AG08396 (cell line): ENCODE measurements at regions not wholly inside any gene's neighbourhood (a gene's known extent, or its start where the extent isn't known, plus 50 kb on each side); places are given as distances from the start of the nearest gene placed in this dataset.
"Not testable (repeated sequence)": the region's sequence is repeated elsewhere in the genome, so short reads cannot be mapped to it uniquely, and the experiment has no call there.

ENCODE experiments used
- DNase-seq: peaks from one replicate; pipeline ENCODE4 v3.0.0; 2012; ENCODE audit warnings: low spot score, mixed read lengths

DNA sequence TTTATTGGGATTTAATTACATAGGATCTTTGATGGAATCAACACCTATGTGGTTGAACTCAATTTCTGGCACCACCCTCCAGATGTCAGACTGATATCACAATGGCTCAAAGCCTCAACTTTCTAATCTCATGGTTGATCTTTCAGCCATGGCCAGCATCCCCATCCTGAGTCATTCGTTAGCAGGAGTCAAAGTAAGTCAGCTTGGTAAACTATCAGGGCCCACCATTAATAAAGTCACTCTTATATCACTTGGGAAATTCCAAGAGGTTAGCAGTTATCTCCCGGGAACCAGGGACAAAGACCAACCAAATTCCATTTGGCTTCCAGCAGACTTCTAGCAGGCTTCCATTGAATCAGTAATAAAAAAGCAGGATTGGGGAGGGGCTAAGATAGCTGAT, 50.7 kb upstream of the TNFSF4 start:
- DNase-seq: no peak

DNA sequence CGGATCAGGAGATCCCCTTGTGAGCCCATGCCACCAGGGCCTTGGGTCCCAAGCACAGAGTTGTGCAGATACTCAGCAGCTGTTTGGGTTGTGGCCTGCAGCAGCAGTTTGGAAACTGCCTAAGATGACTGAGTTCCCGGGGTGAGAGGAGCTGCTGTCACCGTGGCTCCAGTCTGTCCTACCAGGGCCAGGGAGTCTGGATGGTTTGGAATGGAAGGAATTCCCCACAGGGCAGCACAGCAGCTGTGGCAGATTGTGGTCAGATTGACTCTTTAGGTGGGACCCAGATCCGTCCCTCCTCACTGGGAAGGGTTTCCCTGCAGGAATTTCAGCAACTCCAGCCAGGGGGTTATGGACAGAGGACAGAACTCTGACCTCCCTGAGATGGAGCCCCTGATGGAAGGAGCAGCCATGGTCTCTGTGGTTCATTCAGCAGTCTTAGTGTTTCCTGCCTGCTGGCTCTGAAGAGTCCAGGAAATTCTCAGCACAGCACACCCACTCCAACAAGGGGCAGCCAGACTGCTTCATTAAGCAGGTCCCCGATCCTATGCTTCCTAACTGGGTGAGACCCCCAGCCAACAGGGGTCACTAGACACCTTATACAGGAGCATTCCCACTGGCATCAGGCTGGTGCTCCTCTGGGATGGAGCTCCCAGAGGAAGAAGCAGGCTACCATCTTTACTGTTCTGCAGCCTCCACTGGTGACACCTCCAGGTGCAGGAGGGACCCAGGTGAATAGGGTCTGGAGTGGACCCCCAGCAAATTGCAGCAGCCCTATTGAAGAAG, 51.5 kb upstream of the TNFSF4 start:
- DNase-seq: peak; percentile 41

DNA sequence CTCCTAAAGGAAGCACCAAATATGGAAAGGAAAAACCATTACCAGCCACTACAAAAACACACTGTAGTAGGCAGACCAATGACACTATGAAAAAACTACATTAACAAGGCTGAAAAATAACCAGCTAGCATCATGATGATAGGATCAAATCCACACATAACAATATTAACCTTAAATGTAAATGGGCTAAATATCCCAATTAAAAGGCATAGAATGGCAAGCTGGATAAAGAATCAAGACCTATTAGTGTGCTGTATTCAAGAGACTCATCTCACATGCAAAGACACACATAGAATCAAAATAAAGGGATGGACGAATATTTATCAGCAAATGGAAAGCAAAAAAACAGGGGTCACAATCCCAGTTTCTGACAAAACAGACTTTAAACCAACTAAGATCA, 53.2 kb upstream of the TNFSF4 start:
- DNase-seq: not testable (repeated sequence)

DNA sequence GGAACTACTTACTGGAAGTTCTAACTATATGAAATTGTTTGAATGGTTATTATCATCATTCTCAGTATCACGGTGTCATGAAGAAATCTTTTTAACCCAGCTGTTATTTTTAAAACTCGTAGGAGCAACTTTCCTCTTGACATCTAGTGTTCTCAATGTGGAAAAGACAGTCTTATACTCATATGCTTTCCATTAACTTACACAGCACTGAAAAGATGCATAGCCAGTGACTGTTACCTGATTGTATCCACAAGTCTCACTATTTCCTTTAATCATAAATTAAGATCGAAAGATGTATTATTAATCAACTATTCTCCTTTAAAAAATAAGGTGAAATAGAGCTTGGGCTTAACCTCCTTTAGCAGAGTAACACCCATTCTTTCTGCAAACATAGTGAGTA, 59.7 kb upstream of the TNFSF4 start:
- DNase-seq: no peak

DNA sequence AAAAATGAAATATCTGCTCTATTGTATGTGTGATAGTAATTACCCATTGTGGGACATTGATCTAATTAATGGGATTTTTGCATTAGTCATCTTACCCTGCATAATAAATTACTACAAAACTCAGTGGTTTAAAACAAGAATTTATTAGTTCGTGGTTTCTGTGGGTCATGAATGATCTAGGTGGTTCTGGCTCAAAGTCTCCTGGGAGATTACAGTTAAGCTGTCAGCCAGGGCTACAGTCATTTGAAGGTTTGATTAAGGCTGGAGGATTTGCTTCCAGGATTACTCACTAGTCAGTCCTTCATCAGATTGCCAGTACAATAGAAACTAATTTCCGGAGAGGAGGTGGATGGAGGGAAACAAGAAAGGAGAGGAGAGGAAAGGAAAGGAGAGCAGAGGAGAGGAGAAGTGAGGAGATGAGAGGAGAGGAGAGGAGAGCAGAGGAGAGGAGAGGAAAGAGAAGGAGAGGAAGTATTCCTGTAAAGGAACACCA, 60.4 kb upstream of the TNFSF4 start:
- no peak for DNase-seq

DNA sequence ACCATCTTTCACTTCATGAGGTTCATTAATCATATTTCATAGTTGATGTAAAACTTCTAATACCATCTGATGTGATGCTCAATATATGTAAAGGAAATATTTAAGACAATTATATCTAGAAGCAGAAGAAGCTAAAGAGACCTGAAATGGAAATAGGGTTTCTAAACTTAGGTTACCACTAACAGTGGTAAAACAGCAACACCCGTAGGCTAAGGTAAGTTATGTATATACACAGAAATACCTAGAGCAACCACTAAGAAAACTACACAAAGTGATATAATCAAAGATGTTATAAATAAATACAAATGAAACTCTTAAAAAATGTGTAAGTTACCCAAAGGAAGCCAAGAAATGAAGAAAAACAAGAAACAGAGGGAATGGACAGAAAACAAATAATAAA, 61.1 kb upstream of the TNFSF4 start:
- DNase-seq: no peak

DNA sequence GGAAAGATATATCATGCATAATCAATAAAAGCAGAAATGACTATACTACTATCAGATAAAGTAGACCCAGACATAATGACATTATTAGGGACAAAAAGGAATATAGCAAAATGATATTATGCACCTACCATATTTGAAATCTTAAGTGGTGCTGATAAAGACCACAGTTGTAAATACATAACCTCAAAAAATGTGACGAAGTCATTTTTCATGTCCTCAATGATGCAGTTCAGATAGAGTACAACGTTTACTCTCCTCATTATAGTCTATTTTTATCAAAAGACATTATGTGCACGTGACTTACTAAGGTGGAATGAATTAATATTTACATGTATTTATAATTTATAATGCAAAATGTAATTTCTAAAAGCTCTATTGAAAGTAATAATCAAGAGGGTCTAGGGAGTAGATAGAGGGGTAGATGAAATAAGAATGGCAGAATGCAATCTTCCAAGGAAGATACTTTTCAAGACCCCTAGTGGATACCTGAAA, 61.7 kb upstream of the TNFSF4 start:
- DNase-seq: no peak

DNA sequence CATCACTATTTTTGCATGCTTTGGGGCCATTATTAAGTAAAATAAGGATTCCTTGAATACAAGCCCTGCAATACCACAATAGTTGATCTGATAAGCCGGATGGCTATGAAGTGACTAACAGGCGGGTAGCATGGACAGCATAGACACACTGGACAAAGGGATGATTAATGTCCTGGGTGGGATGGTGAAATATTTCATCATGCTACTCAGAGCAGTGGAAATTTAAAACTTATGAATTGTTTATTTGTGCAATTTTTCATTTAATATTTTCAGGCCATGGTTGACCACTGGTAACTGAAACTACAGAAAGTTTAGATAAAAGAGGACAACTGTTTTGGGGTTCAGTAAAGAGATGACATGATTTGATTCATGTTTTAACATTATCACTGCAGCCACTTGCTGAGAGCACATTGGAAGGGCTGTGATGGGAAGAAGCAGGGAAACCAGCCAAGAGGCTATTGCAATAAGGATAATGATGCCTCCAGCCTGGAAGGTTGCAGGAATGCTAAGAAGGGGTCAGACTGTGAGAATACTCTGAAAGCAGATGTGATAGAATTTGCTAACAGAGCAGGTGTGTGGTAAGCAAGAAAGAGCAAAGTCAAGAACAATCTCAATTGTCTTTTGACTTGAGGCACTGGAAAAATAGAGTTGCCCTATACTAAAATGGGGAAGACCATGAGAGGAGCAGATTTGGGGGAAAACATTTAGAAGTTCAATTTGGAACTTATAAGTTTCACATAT, 62.5 kb upstream of the TNFSF4 start:
- DNase-seq: peak; percentile 61

DNA sequence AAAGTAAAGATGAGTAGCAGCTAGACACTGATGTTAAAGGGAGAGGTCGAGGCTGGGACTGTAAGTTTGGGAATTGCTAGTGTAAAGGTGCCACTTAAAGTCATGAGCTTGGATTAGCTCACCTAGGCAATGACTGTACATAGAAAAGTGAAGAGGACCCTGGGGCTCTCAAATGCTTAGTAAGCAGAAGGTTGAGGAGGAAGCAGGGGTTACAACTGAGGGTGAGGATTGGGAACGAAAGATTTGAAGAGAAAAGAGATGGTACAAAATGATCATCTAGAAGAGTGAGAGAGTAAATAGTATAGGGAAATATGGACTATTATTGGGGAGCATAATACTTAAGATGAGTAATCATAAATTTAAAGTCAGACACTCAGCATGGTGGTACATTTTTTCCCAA, 63.1 kb upstream of the TNFSF4 start:
- no peak for DNase-seq

DNA sequence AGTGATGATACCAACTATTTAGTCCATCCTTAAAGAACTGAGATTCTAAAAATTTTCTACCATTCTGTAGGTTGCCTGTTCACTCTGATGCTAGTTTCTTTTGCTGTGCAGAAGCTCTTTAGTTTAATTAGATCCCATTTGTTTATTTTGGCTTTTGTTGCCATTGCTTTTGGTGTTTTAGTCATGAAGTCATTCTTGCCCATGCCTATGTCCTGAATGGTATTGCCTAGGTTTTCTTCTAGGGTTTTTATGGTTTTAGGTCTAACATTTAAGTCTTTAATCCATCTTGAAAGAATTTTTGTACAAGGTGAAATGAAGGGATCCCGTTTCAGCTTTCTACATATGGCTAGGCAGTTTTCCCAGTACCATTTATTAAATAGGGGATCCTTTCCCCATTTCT, 63.9 kb upstream of the TNFSF4 start:
- not testable (repeated sequence) for DNase-seq

DNA sequence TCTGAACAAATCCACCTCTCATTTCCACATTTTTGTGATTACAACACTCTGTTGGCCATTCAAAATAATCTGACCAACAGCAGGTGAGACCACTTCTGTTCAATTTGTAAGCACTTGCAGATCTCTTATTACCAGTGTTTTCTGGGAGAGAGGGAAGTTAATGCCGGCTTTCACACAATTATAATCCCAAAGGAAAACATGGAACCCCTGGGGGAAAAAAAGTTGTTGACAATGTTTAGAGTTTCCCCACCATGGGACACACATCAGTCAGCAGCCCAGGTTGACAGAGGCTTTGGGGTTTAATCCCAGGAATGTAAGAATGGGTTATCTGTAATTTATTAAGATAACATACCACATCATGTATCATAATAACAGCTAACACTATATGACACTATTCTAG, 68.4 kb upstream of the TNFSF4 start:
- no peak for DNase-seq

DNA sequence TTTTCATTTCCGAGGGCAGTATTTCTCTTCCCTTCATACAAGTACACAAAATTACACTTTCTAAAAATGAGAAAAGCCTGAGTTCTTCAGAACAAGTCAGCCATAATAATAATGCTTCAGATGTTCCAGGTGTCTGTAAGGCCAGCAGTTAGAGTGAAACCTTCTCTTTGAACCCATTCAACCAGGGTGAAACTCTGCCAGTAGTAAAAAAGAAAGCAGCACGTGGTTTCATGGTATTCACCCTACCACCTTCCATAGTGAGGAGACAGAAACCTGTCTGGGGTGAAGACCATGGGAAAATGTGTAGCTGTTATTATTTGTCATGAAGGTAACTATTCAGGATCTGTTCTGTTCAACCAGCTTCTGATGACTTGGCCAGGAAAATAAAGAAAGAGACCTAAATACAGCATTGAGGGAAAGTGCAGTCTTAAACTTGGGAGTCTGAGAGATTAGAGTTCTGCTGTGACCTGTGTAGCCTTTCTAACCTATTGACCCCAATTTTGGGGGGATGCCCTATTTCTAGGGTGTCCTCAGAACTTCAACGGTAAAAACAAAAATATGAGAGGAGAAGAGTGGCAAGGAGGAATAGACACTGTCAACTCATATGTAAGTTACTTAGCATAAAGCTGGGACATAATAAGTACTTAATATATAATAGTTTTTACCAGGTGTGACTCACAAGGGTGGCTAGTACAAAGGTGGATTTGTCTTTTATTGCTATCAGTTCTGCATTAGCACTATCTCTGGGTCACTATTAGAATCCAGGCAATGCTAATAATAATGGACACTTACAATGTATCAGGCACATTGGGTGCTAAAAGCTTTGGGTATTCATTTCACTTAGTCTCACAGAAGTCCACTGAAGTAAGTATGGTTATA, 70.0 kb upstream of the TNFSF4 start:
- DNase-seq: no peak

DNA sequence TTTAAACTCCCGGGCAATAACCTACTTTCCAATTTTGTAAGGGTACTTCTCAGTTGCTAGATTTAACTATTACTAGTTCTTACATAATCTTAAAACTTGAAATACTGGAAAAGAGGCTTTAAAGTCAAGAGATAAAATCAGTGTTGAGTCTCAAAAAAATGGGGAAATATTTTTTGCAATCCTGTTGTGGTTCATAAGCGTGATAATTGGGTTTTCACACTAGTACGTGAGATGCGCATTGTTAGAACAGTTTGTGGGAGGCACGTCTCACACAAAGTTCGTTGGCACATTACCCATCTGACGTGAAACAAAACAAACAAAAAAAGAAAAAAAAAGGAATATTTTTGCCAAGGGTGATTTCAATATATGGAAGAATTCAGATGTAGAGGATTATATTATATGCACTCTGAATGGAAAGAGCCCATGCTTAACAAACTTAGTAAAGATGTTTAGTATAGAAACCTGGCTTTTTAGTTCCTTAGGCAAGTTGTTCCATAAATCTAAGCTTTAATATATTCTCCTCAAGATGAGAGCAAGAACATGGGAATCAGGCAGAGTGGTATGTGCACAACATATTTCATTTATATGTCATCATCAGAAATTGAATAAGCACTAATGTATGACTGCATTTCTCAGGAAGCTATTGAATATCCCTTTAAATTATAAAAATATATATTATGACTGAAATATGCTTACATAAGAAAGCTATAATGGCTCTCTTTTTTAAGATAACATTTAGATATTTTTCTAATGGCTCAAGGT, 73.9 kb upstream of the TNFSF4 start:
- no peak for DNase-seq

DNA sequence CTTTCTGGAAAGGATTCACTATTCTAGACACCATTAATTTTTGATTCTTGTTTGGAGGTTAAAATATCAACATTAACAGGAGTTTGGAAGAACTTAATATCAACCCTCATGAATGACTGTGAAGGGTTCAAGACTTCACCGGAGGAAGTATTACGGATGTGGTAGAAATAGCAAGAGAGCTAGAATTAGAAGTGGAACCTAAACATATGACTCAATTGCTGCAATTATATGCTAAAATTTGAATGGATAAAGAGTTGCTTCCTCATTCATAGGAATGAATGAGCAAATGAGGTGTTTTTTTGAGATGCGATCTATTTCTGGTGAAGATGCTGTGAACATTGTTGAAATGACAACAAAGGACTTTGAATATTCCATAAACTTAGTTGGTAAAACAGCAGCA, 77.9 kb upstream of the TNFSF4 start:
- DNase-seq: no peak

DNA sequence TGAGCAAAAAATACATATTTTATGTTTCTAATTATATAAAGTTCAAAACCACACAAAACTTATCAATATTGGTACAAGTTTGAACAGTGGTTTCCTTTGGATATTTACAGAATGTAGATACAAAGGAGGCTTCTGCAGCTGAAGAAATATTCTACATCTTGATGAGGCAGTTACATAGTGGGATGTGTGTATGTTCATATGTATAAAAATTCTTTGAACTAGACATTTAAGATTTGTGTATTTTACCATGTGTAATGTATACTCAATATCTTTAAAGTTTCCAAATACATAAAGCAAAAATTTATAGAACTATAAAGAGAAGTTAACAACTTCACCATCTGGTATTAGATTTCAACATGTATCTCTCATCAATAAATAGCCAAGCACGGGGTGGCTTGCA, 80.7 kb upstream of the TNFSF4 start:
- DNase-seq: no peak

DNA sequence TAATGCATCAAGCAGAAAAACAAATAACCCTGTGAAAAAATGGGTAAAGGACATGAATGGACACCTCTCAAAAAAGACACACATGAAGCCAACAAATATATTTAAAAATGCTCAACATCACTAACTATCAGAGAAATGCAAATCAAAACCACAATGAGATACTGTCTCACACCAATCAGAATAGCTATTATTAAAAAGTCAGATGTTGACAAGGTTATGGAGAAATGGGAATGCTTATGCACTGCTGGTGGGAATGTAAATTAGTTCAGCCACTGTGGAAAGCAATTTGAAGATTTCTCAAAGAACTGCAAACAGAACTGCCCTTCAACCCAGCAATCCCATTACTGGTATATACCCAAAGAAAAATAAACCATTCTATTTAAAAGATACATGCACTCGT, 86.6 kb upstream of the TNFSF4 start:
- no peak for DNase-seq

DNA sequence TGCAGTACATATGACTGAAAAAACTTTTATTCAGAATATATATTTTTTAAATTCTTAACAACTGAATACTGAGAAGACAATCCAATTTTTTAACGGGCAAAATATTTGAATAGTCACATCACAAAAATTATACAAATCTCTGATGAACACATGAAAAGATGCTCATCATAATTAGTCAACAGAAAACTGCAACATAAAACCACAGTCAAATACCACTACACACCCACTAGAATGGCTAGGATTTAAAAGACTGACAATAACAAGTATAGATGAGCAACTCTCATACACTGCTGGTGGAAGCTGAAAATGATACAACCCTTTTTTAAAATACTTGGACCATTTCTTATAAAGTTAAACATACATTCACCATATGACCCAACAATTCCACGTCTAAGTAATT, 87.7 kb upstream of the TNFSF4 start:
- no peak for DNase-seq

DNA sequence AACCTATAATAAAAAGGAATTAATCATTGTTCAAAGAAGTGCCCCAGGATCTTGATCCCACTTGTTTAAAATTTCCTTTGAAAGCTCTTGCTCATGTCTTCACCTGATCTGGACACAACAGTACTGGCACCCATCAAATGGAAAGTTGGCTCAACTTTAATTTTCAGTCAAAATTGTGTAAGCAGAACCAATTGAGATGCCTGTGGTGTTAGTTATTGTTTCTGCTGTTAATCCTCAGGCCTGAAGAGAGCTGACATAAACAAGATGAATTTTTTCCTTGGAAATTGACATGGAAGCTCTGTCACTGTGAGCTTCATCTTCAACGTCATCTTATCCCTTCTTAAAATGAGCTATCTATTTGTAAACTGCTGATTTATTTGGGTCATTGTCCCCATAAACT, 88.3 kb upstream of the TNFSF4 start:
- no peak for DNase-seq

DNA sequence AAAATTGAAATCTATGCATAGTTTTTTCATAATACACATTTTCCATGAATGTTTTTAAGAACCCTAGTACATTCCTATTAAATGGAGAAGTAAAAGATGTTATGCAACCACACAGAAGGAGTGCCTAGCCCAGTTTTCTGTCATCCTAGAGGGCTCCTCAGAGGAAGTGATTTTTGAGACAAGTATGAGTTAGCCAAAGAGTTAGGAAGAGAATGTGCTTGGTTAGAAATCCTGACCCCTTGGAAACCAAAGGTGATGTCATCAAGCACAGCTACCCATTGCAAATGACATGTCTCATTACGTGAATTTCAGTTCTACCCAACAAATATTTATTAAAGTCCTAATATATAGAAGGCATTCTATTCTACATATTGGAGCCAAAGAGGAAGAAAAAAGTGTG, 88.9 kb upstream of the TNFSF4 start:
- DNase-seq: no peak

DNA sequence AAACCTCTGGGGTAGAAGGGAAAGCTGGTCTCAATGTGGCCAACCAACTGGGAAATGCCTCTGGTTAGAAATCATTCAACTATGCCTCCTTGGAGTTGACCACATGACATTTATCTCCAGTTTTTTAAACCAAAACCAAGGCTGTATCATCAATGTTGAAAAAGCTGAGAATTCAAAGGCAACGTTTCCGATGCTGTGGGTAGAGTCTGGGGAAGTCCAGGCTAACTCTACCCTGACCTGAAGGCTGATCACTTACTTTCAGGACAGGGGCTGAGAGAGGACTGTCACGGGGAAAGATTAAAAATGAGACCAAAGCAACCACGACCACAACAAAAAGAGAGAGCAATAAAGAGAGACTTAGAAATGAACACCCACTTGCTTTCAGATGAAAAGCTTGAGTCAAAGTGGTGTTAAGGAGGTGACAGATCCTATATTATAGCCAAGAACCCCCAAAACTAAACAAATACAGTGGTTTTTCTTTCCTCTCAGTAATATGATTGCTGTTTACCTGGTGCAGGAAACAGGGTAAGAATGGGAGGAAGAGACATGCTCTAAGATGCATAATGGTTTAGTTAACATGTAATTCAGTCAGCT, 90.8 kb upstream of the TNFSF4 start:
- no peak for DNase-seq
